ENCODE measurements at regions not wholly inside any gene's neighbourhood (a gene's known extent, or its start where the extent isn't known, plus 50 kb on each side); places are given as distances from the start of the nearest gene placed in this dataset.
"Not testable (repeated sequence)": the region's sequence is repeated elsewhere in the genome, so short reads cannot be mapped to it uniquely, and the experiment has no call there.

DNA sequence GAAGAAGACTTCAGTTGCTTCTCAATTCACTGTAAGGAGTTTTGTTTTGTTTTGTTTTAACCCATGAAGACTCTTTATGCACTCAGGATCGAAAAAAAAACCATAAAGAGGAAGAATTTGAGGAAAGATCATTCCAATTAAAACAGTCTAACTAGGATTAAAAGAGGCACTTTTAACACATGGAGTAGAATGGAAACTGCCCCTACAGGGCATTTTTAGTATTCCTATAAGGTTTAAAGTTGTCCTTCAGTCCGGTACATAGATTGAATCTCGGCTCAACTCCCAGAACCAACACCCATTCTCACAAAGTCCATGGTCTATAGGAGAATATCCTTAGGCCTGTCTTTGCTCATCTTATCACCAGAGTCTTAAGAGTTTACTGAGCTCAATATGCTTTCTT, 469.6 kb downstream of the DTWD2 start:
- TF ChIP-seq, protein P1, sequence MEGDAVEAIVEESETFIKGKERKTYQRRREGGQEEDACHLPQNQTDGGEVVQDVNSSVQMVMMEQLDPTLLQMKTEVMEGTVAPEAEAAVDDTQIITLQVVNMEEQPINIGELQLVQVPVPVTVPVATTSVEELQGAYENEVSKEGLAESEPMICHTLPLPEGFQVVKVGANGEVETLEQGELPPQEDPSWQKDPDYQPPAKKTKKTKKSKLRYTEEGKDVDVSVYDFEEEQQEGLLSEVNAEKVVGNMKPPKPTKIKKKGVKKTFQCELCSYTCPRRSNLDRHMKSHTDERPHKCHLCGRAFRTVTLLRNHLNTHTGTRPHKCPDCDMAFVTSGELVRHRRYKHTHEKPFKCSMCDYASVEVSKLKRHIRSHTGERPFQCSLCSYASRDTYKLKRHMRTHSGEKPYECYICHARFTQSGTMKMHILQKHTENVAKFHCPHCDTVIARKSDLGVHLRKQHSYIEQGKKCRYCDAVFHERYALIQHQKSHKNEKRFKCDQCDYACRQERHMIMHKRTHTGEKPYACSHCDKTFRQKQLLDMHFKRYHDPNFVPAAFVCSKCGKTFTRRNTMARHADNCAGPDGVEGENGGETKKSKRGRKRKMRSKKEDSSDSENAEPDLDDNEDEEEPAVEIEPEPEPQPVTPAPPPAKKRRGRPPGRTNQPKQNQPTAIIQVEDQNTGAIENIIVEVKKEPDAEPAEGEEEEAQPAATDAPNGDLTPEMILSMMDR (conservative IDR thresholded peaks at IDR 0.05; ENCODE audit: low read depth, low read length), result no peak
- no peak for DNase-seq (ENCODE audit: low read depth)
- no peak overlapping the region for H3K4me3 ChIP-seq (ENCODE audit: low read depth, low read length)

GRCh38 chr5:118511846-118512245, 476.5 kb downstream of the DTWD2 start:
- TF ChIP-seq, protein P1 (conservative IDR thresholded peaks at IDR 0.05; ENCODE audit: low read depth, low read length), result no peak
- DNase-seq (ENCODE audit: low read depth), result no peak
- no peak overlapping the region for H3K4me3 ChIP-seq (ENCODE audit: low read depth, low read length)

- no peak overlapping the region for H3K4me3 ChIP-seq (ENCODE audit: low read depth, low read length)
- TF ChIP-seq, protein P1 (conservative IDR thresholded peaks at IDR 0.05; ENCODE audit: low read depth, low read length), result no peak
- DNase-seq (ENCODE audit: low read depth), result no peak
Measured at GRCh38 chr5:118506217-118506852, 482.0 kb downstream of the DTWD2 start.

DNA sequence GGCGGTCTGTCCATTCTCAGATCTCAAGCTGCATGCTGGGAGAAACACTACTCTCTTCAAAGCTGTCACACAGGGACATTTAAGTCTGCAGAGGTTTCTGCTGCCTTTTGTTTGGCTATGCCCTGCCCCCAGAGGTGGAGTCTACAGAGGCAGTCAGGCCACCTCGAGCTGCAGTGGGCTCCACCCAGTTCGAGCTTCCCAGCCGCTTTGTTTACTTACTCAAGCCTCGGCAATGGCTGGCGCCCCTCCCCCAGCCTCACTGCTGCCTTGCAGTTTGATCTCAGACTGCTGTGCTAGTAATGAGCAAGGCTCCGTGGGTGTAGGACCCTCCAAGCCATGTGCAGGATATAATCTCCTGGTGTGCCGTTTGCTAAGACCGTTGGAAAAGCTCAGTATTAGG, 486.1 kb downstream of the DTWD2 start:
- not testable (repeated sequence) for DNase-seq (ENCODE audit: low read depth)

GRCh38 chr5:118491351-118491750, 497.0 kb downstream of the DTWD2 start:
- TF ChIP-seq, protein P1 (conservative IDR thresholded peaks at IDR 0.05; ENCODE audit: low read depth, low read length), result no peak
- no peak for DNase-seq (ENCODE audit: low read depth)
- H3K4me3 ChIP-seq (ENCODE audit: low read depth, low read length), result no peak overlapping the region

More for the DNA sequence above, 486.1 kb downstream of the DTWD2 start:
- H3K4me3 ChIP-seq (ENCODE audit: low read depth, low read length), result not testable (repeated sequence)

DNA sequence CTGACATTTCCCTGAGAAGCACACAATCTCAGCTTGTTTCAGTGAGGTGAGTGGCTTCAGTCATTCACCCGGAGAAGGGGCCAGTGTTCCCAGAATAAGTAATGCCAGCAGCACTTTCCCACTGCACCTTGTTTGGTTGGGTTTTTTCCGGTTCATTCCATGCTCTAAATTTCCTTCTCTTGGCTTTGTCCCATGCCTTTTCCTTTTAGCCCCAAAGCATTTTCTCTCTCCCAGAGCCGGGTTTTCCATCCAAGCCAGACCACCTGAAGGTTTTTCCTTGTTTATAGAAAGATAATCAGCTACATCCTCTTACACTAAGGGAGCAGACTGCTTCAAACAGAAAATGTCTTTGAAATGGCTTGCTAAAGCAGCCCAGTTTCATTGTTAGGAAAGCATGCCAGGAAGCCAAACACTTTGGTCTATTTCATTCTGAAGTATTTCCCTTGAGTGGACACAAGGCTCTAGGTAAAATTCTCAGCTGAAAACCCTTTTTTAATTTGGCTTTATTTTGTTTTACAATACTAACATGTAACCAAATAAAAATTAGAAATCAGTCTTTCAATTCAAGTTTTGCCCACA, 501.6 kb downstream of the DTWD2 start:
- no peak overlapping the region for H3K4me3 ChIP-seq (ENCODE audit: low read depth, low read length)
- TF ChIP-seq, protein P1 (conservative IDR thresholded peaks at IDR 0.05; ENCODE audit: low read depth, low read length), result no peak
- DNase-seq (ENCODE audit: low read depth), result no peak

DNA sequence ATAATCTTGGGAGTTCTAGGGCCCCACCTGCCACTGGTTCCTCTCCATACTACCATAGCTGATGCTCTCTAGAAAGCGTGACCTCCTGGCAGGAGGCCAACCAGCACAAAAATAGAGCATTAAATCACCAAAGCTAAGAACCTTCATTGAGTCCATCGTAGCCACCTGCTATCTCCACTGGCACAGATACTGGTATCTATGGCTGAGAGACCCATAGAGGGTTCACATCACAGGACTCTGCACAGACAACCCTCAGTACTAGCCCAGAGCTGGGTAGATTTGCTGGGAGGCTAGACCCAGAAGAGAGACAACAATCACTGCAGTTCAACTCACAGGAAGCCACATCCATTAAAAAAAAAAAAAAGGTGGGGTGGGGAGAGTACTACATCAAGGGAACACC, 509.1 kb downstream of the DTWD2 start:
- H3K4me3 ChIP-seq (ENCODE audit: low read depth, low read length), result no peak overlapping the region
- TF ChIP-seq, protein P1 (conservative IDR thresholded peaks at IDR 0.05; ENCODE audit: low read depth, low read length), result no peak
- no peak for DNase-seq (ENCODE audit: low read depth)
